WERI-Rb-1 (cell line): ENCODE measurements at regions not wholly inside any gene's neighbourhood (a gene's known extent, or its start where the extent isn't known, plus 50 kb on each side); places are given as distances from the start of the nearest gene placed in this dataset.

ENCODE experiments used
- DNase-seq: peaks from one replicate; pipeline ENCODE4 v3.0.0-alpha.2; 2020
- H3K27ac ChIP-seq: fragments of 250-450 bp; sonication (Bioruptor Pico); 2 replicates; pipeline ENCODE4 v1.5.1; 2020; ENCODE audit warnings: mild to moderate bottlenecking, moderate library complexity
- H3K27me3 ChIP-seq: fragments of 250-450 bp; sonication (Bioruptor Pico); 2 replicates; pipeline ENCODE4 v1.5.1; 2021; ENCODE audit warnings: mild to moderate bottlenecking, low read depth, moderate library complexity; ENCODE audit not compliant: insufficient read depth, severe bottlenecking
- H3K36me3 ChIP-seq: fragments of 250-450 bp; sonication (Bioruptor Pico); 2 replicates; pipeline ENCODE4 v1.5.1; 2020; ENCODE audit warnings: mild to moderate bottlenecking, moderate library complexity
- H3K4me3 ChIP-seq: 2 replicates; pipeline ENCODE4 v1.5.1; 2011; ENCODE audit warnings: low read depth, mild to moderate bottlenecking, control low read depth, low read length
- H3K9me3 ChIP-seq: fragments of 250-450 bp; sonication (Bioruptor Pico); 2 replicates; pipeline ENCODE4 v1.5.1; 2021; ENCODE audit warnings: mild to moderate bottlenecking, moderate library complexity; ENCODE audit not compliant: severe bottlenecking
- TF ChIP-seq, protein P1 (sequence below): IDR thresholded peaks from 2 replicates; pipeline ENCODE4 v1.5.1; 2011; ENCODE audit warnings: low read depth, mild to moderate bottlenecking, control low read depth, inconsistent platforms, low read length

DNA sequence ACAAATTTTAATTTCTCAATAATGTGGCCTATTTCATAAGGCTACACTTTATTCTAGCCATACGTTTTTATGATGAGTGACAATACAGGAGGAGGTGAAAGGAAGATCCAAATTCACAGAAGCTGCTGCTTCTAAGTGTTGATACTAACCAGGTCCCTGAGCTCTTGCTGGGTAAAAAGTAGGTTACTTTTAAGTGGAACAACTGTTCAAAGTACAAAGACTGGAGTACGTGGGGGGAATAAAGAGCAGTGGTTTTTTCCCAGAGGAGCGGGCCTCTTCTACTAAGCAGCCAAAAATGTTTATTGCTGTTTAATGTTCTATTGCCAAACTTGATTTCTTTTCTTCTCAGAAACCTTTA lies 301.8 kb downstream of the AEBP2 start:
- TF ChIP-seq, protein P1, sequence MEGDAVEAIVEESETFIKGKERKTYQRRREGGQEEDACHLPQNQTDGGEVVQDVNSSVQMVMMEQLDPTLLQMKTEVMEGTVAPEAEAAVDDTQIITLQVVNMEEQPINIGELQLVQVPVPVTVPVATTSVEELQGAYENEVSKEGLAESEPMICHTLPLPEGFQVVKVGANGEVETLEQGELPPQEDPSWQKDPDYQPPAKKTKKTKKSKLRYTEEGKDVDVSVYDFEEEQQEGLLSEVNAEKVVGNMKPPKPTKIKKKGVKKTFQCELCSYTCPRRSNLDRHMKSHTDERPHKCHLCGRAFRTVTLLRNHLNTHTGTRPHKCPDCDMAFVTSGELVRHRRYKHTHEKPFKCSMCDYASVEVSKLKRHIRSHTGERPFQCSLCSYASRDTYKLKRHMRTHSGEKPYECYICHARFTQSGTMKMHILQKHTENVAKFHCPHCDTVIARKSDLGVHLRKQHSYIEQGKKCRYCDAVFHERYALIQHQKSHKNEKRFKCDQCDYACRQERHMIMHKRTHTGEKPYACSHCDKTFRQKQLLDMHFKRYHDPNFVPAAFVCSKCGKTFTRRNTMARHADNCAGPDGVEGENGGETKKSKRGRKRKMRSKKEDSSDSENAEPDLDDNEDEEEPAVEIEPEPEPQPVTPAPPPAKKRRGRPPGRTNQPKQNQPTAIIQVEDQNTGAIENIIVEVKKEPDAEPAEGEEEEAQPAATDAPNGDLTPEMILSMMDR = no peak
- Histone ChIP-seq H3K4me3 (no peak overlapping the region), H3K36me3 (no peaks in the 10 kb centered on the region), H3K9me3 (no peaks in the 10 kb centered on the region), H3K27me3 (no peaks in the 10 kb centered on the region), H3K27ac (no peak overlapping the region)
- DNase-seq = no peak

DNA sequence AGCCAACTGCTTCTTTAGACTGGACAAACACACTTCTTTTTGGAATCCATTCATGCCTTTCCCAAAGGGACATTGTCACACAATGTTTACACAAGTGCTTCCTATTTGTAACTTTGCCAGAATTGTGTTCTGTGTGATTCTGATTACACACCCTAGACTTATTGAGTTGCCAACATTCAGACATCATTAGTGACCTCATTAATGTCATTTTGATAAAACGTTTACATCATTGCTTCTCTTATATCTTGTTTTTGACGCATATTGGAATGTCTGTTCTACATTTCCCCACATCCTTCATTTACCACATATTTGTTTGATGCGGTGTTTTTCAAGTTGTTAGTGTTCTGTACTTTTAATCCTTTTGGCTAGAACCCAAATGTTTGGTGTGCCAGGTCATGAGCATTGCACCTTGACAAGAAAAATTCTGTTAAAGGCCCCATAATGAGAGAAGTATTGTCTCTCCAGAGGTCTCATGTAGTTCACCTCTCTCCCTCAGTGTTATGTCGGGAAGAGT lies 305.5 kb downstream of the AEBP2 start:
- Histone ChIP-seq H3K27ac (no peak overlapping the region), H3K36me3 (no peaks in the 10 kb centered on the region), H3K27me3 (no peaks in the 10 kb centered on the region), H3K4me3 (no peak overlapping the region), H3K9me3 (no peaks in the 10 kb centered on the region)
- TF ChIP-seq, protein P1 = no peak
- DNase-seq = no peak

DNA sequence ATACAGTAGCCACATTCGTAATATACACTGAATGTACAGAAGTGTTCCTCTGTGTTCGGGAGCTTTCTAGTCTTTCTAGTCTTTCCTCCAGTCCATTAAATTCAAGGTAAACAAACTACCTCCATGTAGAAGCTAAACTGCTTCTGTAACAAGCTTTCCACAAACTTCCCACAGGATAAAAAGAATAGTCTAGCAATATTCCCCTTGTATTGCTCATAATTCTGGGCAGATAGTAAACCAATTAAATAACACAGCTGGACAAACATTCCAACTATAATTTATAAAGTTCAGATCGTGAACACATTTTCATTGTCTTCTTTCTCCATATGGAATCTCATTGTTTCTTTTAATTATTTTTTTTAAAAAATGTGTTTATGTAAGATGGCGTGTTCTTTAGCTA lies 307.2 kb downstream of the AEBP2 start:
- Histone ChIP-seq H3K36me3 (no peaks in the 10 kb centered on the region), H3K27me3 (no peaks in the 10 kb centered on the region), H3K9me3 (no peaks in the 10 kb centered on the region), H3K27ac (no peak overlapping the region), H3K4me3 (no peak overlapping the region)
- no peak for DNase-seq
- TF ChIP-seq, protein P1 = no peak

DNA sequence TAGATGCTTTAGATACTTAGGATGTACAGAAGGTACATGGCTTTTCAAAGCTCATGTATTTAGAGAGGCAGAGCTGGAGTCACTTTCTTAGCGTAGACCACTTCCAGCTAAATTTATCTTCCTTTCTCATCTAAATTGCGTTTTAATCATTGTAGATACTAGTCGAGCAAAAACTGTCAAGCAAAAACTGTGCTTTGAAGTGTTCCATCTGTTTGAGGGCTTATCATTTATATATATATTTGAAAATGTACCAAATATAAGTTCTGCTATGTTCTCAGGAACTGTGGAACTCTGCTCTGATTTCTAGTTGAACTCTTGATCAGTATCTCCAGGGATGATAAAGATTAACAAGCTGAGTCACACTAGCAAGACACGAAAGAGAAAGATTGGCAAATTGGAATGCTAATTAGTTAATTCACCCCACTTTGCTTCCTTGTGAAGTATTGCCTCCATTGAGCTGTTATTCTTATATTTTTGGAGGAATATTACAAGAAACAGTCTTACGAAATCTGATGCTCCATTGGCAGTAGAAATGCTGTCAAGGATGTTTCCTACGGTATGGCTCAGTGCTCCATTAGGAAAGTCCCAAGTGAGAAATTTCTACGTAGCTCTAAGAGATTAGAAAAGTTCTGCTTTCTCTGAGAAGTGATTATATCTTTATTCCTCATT lies 310.7 kb downstream of the AEBP2 start:
- TF ChIP-seq, protein P1 = no peak
- H3K36me3 ChIP-seq = no peaks in the 10 kb centered on the region
- DNase-seq = no peak

DNA sequence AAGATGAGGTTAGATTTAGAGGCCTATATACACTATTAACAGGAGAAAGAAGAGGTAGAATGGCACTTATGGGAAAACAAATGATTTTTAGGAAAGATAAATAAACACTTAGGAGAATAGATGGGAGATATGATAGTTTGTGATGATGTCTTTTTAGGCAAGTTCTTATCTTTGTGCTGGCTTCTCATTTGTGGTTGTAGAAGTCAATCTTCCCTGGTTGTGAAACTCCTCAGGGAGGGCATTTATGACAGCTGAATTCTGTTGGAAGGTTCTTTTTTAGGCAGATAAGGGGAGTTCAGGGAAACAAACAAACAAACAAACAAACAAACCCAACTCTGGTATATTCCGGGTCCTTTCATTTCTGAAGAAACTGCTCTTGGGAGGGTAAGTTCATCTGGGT lies 311.8 kb downstream of the AEBP2 start:
- TF ChIP-seq, protein P1 = no peak
- Histone ChIP-seq H3K36me3 (no peaks in the 10 kb centered on the region), H3K27me3 (no peaks in the 10 kb centered on the region), H3K9me3 (peaks cover 6% of the 10 kb centered on the region), H3K27ac (no peak overlapping the region), H3K4me3 (no peak overlapping the region)
- DNase-seq = no peak

More for the DNA sequence above, 310.7 kb downstream of the AEBP2 start:
- Histone ChIP-seq H3K9me3 (peaks cover 6% of the 10 kb centered on the region), H3K27me3 (no peaks in the 10 kb centered on the region), H3K27ac (no peak overlapping the region), H3K4me3 (no peak overlapping the region)

DNA sequence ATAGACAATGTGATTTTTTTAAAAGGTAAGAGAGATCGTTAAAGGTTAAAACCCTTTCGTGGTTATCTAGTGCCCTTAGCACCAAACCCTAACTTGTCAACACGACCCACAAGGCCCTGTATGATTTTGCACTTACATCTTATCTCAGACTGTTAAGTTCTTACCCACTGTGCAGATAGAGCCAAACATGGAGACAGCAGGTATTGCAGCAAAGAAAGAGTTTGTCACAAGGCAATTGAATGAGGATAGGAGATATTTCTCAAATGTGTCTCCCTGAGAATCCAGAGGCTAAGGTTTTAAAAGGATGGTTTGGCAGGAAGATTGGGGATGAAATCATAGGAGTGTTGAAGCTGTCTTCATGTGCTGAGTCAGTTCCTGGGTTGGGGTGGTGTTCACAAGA lies 313.4 kb downstream of the AEBP2 start:
- Histone ChIP-seq H3K36me3 (no peaks in the 10 kb centered on the region), H3K27ac (no peak overlapping the region), H3K9me3 (peaks cover 6% of the 10 kb centered on the region), H3K27me3 (no peaks in the 10 kb centered on the region), H3K4me3 (no peak overlapping the region)
- DNase-seq = no peak
- TF ChIP-seq, protein P1 = no peak
